WI38 (cell line): ENCODE measurements at regions not wholly inside any gene's neighbourhood (a gene's known extent, or its start where the extent isn't known, plus 50 kb on each side); places are given as distances from the start of the nearest gene placed in this dataset.
"Not testable (repeated sequence)": the region's sequence is repeated elsewhere in the genome, so short reads cannot be mapped to it uniquely, and the experiment has no call there.

Source experiments
- H3K4me3 ChIP-seq: 2 replicates; pipeline ENCODE4 v1.5.1; 2011; ENCODE audit warnings: low read depth, mild to moderate bottlenecking, control low read depth, low read length
- CTCF ChIP-seq: IDR thresholded peaks from 2 replicates; pipeline ENCODE4 v1.5.1; 2012; ENCODE audit warnings: low read depth, mild to moderate bottlenecking, control low read depth, low read length

- H3K4me3 ChIP-seq = no peak overlapping the region
- no peak for TF ChIP-seq CTCF
Measured at GRCh38 chr1:166671627-166672026, 167.6 kb upstream of the POGK start.

GRCh38 chr1:166673722-166674121 lies 165.6 kb upstream of the POGK start:
- H3K4me3 ChIP-seq = no peak overlapping the region
- no peak for TF ChIP-seq CTCF

- no peak overlapping the region for H3K4me3 ChIP-seq
- no peak for TF ChIP-seq CTCF
Measured at GRCh38 chr1:166675213-166675612, 164.1 kb upstream of the POGK start.

GRCh38 chr1:166676981-166677380 lies 162.3 kb upstream of the POGK start:
- no peak overlapping the region for H3K4me3 ChIP-seq
- TF ChIP-seq CTCF = no peak

GRCh38 chr1:166679369-166679768 lies 159.9 kb upstream of the POGK start:
- TF ChIP-seq CTCF = no peak
- no peak overlapping the region for H3K4me3 ChIP-seq

- TF ChIP-seq CTCF = no peak
- no peak overlapping the region for H3K4me3 ChIP-seq
Measured at GRCh38 chr1:166682588-166682987, 156.7 kb upstream of the POGK start.

- not testable (repeated sequence) for H3K4me3 ChIP-seq
Measured at GRCh38 chr1:166684669-166685068, 154.6 kb upstream of the POGK start.

GRCh38 chr1:166685200-166685599 lies 154.1 kb upstream of the POGK start:
- TF ChIP-seq CTCF = no peak
- no peak overlapping the region for H3K4me3 ChIP-seq

- not testable (repeated sequence) for H3K4me3 ChIP-seq
Measured at GRCh38 chr1:166685891-166686290, 153.4 kb upstream of the POGK start.

- not testable (repeated sequence) for H3K4me3 ChIP-seq
Measured at GRCh38 chr1:166690596-166690995, 148.7 kb upstream of the POGK start.
